ENCODE measurements at regions not wholly inside any gene's neighbourhood (a gene's known extent, or its start where the extent isn't known, plus 50 kb on each side); places are given as distances from the start of the nearest gene placed in this dataset.

- TF ChIP-seq CTCF (IDR thresholded peaks at IDR 0.05) (no peak), POLR2A (IDR thresholded peaks at IDR 0.05) (no peak)
Measured at GRCh38 chr3:124056846-124057245, 64.9 kb upstream of the ROPN1 start.

Measured in thyroid gland (tissue), 4 donors.